Vagina (tissue), 2 donors: ENCODE measurements at regions not wholly inside any gene's neighbourhood (a gene's known extent, or its start where the extent isn't known, plus 50 kb on each side); places are given as distances from the start of the nearest gene placed in this dataset.

Source experiments
- POLR2A ChIP-seq, 2 donors: fragments of 450-650 bp; IDR thresholded peaks; one replicate each; pipeline ENCODE4 v1.6.1; 2017; ENCODE audit warnings: antibody characterized with exemption in 2 of 2, mild to moderate bottlenecking in 2 of 2, moderate library complexity in 2 of 2
- POLR2AphosphoS5 ChIP-seq, 2 donors: sonication (generic); formaldehyde crosslinking; IDR thresholded peaks; one replicate each; pipeline ENCODE4 v1.9.0; 2017; ENCODE audit warnings: antibody characterized with exemption in 2 of 2, mild to moderate bottlenecking in 2 of 2, low read depth in 1 of 2; ENCODE audit not compliant: insufficient read depth in 1 of 2
- TF ChIP-seq, protein P1 (sequence below), 3 experiments: fragments of 450-650 bp in 2 of 3; fragments of 200-600 bp in 1 of 3; sonication (generic) in 1 of 3; IDR thresholded peaks; one replicate each; pipeline ENCODE4 v1.5.1; 2017 to 2019; ENCODE audit warnings: antibody characterized with exemption in 3 of 3, mild to moderate bottlenecking in 2 of 3, moderate library complexity in 2 of 3

DNA sequence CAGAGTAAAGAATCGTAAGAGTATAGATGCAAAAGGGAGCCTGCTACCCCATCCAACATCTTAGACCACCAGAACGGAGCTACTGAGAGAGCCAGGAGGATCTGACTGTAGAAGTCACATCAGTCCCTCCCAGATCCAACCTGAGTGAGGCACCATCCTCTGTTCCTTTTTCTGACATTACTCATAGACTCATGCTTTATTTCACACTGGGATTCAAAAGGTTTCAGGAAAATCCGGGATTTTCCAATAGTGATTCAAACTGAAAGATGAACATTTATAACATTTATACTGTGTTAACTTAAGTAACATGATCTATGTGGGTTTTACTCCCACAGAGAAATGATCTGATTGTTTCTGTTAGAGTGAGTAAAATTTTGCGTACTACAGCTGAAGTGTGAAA lies 868.6 kb upstream of the GJE1 start:
- TF ChIP-seq POLR2AphosphoS5 (IDR thresholded peaks at IDR 0.05; ENCODE audit: insufficient read depth in 1 of 2, low read depth in 1 of 2) (no peak), POLR2A (IDR thresholded peaks at IDR 0.05) (no peak)
- TF ChIP-seq, protein P1, sequence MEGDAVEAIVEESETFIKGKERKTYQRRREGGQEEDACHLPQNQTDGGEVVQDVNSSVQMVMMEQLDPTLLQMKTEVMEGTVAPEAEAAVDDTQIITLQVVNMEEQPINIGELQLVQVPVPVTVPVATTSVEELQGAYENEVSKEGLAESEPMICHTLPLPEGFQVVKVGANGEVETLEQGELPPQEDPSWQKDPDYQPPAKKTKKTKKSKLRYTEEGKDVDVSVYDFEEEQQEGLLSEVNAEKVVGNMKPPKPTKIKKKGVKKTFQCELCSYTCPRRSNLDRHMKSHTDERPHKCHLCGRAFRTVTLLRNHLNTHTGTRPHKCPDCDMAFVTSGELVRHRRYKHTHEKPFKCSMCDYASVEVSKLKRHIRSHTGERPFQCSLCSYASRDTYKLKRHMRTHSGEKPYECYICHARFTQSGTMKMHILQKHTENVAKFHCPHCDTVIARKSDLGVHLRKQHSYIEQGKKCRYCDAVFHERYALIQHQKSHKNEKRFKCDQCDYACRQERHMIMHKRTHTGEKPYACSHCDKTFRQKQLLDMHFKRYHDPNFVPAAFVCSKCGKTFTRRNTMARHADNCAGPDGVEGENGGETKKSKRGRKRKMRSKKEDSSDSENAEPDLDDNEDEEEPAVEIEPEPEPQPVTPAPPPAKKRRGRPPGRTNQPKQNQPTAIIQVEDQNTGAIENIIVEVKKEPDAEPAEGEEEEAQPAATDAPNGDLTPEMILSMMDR (IDR thresholded peaks at IDR 0.05): no peak
